ENCODE measurements at regions not wholly inside any gene's neighbourhood (a gene's known extent, or its start where the extent isn't known, plus 50 kb on each side); places are given as distances from the start of the nearest gene placed in this dataset.

DNA sequence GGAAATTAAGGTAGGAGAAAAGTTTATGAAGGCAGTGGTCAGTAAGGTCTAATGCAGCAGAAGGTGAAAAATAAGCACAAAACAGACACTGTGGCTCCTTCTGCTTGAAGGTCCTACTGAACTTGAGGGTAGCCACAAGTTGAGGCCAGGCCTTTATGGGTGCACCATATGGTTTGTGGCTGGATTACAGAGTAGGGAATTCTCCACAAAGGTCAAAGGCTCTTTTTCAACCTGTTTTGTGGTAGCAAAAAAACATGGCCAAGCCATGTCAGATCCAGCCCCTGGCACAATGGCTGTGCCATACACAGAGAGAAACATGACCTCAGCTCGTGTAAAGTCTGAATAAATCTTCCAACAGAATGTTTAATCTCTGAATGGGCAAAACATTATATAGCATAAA, 214.0 kb downstream of the SATB1 start:
- TF ChIP-seq CTCF (IDR thresholded peaks at IDR 0.05): no peak
- TF ChIP-seq POLR2AphosphoS5 (IDR thresholded peaks at IDR 0.05): no peak
- no peak for TF ChIP-seq POLR2A (IDR thresholded peaks at IDR 0.05)
- TF ChIP-seq EP300 (IDR thresholded peaks at IDR 0.05): no peak

All from stomach (tissue), 4 donors.